Activated CD4-positive, alpha-beta T cell treated with anti-CD3 and anti-CD28 coated beads, Interleukin-2, amount 10 ng/mL, durations not matched to agents 24 days and 14 days (primary cell): ENCODE measurements at regions not wholly inside any gene's neighbourhood (a gene's known extent, or its start where the extent isn't known, plus 50 kb on each side); places are given as distances from the start of the nearest gene placed in this dataset.

Experiments used
- DNase-seq: peaks from one replicate; pipeline ENCODE4 v3.0.0; 2022
- H3K27ac Mint-ChIP-seq: one replicate; pipeline ENCODE4 v1.8.0; 2022; ENCODE audit warnings: mild to moderate bottlenecking, mixed read lengths
- H3K27me3 Mint-ChIP-seq: one replicate; pipeline ENCODE4 v1.8.0; 2022; ENCODE audit warnings: mixed read lengths
- H3K36me3 Mint-ChIP-seq: one replicate; pipeline ENCODE4 v1.8.0; 2022; ENCODE audit warnings: low read depth, mild to moderate bottlenecking, mixed read lengths
- H3K4me1 Mint-ChIP-seq: one replicate; pipeline ENCODE4 v1.8.0; 2021; ENCODE audit warnings: mixed read lengths
- H3K4me3 Mint-ChIP-seq: one replicate; pipeline ENCODE4 v1.8.0; 2022; ENCODE audit warnings: mild to moderate bottlenecking, moderate library complexity, mixed read lengths
- H3K9me3 Mint-ChIP-seq: one replicate; pipeline ENCODE4 v1.8.0; 2021; ENCODE audit warnings: mixed read lengths
- intact Hi-C: fragments of 100-400 bp; cut with micrococcal nuclease; formaldehyde crosslinking; loops from one replicate; pipeline ENCODE4 v1.15.1; 2023

- Mint-ChIP-seq H3K36me3 (no peaks in the 10 kb centered on the region), H3K9me3 (peaks cover 11% of the 10 kb centered on the region)
Observed at GRCh38 chr13:89294115-89294867, 1623.1 kb downstream of the SLITRK5 start.

DNA sequence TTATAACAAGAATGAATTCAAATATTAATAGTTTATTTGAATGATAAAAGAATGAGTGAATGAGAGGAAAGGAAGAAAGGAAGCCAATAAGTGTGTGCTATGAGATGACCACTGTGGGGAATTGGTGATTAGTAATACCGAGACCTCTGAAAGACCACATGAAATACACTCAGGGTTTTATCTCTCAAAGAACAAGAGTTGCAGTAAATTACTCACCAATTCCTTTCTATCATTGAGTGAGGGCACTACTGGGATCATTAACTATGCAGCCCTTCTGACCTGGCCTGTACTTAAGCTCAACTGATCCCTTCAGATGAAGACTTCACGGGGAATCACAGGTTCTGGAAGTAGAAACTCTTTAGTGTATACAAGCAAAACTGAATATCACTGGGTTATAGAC is 1636.1 kb downstream of the SLITRK5 start:
- no peaks in the 10 kb centered on the region for H3K9me3 Mint-ChIP-seq
- no peak overlapping the region for H3K27ac Mint-ChIP-seq
- DNase-seq: no peak
- H3K4me3 Mint-ChIP-seq: no peak overlapping the region
- intact Hi-C loops: no loop called here
- H3K36me3 Mint-ChIP-seq: no peaks in the 10 kb centered on the region
- no peaks in the 10 kb centered on the region for H3K4me1 Mint-ChIP-seq
- no peaks in the 10 kb centered on the region for H3K27me3 Mint-ChIP-seq

More at GRCh38 chr13:89294115-89294867, 1623.1 kb downstream of the SLITRK5 start:
- Mint-ChIP-seq H3K4me3 (no peak overlapping the region), H3K27ac (no peak overlapping the region), H3K4me1 (no peaks in the 10 kb centered on the region), H3K27me3 (no peaks in the 10 kb centered on the region)
- no peak for DNase-seq
- intact Hi-C loops: no loop called here

DNA sequence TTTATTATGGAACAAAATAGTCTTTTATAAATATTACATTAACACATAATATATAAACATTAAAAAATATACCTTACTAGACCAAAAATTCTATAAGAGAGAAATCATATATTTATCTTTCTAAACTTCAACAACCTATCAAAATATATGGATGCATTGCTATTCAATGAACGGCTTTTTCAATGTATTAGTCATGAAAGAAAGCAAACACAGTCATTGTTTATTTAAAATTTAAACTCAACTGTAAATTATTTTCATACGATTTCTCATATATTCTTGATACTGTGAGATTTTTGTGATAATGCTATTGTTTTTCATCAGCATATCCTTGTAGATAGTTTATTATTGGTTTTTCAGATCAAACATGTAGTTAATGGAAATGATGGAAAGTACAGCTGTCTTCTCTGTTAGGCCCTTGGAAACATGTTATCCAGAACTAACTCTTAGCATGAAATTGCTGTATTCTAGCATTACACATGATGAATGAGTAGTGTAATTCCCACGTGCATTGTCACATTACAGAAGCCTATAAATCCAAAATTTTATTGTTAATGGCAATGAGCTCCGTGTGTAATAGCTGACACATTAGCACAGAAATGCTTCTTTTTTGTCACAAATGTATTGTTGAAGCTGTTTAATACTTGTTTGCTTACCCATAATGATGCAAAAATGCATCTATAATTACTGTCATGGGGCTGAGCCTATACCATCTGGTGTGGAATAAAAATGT is 1639.9 kb downstream of the SLITRK5 start:
- intact Hi-C loops: no loop called here
- H3K36me3 Mint-ChIP-seq: no peaks in the 10 kb centered on the region
- no peak overlapping the region for H3K27ac Mint-ChIP-seq
- H3K9me3 Mint-ChIP-seq: no peaks in the 10 kb centered on the region
- H3K4me3 Mint-ChIP-seq: no peak overlapping the region
- H3K27me3 Mint-ChIP-seq: no peaks in the 10 kb centered on the region
- DNase-seq: no peak
- no peaks in the 10 kb centered on the region for H3K4me1 Mint-ChIP-seq

DNA sequence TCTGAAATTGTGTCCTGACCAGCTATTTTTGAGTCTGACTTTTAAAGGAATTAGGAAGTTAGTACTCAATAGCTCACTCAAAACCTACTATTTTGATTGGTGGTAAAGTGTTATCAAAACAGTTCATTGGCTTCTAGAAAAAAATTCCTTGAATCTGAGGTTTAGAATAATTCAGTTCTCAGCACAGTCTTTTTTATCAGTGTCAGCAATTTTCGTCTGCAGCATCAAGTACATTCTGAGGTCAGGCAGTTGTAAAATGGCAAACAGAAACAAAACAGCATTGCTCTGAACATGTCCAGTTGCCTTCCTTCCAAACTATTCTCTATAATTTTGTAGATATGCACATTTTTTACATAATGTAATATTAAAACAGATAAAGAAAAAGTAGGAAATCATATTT is 1644.1 kb downstream of the SLITRK5 start:
- Mint-ChIP-seq H3K27ac (no peak overlapping the region), H3K36me3 (no peaks in the 10 kb centered on the region), H3K4me1 (no peaks in the 10 kb centered on the region), H3K27me3 (no peaks in the 10 kb centered on the region), H3K4me3 (no peak overlapping the region), H3K9me3 (peaks cover 3% of the 10 kb centered on the region)
- intact Hi-C loops: no loop called here
- no peak for DNase-seq

DNA sequence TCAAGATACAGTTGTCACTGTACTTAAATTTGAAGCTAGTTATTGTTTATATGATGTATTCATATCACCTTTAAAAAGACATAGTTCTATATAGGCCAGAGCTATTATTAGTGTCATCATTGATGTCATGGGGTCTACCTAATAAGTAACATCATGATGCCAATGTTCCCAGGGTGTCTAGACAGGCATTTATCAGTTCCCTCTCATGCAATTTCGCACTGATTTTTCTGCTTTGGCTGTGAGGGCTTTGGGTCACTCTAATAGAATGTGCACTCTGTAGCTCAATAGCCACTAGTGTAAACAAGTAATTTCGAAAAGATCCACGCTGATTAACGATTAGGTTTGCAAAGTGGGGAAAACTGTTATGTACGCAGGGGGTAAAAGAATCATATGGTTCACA is 1651.3 kb downstream of the SLITRK5 start:
- DNase-seq: no peak
- no peak overlapping the region for H3K27ac Mint-ChIP-seq
- intact Hi-C loops: no loop called here
- H3K27me3 Mint-ChIP-seq: no peaks in the 10 kb centered on the region
- H3K9me3 Mint-ChIP-seq: no peaks in the 10 kb centered on the region
- no peaks in the 10 kb centered on the region for H3K36me3 Mint-ChIP-seq
- H3K4me1 Mint-ChIP-seq: no peaks in the 10 kb centered on the region
- H3K4me3 Mint-ChIP-seq: no peak overlapping the region

DNA sequence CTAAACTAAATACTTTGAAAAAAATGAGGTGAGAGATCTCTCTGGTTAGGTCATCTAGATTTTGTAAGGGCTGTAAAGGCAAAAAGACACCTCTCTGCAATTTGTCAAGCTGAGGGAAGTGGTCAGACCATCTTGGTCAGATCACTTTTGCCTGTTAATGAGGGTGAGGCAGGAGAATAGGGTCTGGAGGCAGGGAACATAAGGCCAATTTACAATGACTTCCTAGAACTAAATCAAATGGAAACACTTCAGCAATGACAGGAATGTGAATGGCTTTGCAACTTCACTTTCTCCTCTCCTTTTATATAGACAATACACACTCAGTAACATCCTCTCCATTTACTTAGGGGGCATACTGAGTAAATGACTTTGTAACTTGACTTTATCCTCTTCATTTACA is 1653.4 kb downstream of the SLITRK5 start:
- DNase-seq: no peak
- Mint-ChIP-seq H3K36me3 (no peaks in the 10 kb centered on the region), H3K27ac (no peak overlapping the region), H3K4me3 (no peak overlapping the region), H3K9me3 (no peaks in the 10 kb centered on the region), H3K4me1 (no peaks in the 10 kb centered on the region), H3K27me3 (no peaks in the 10 kb centered on the region)
- intact Hi-C loops: no loop called here

GRCh38 chr13:89343165-89343564 is 1672.0 kb downstream of the SLITRK5 start:
- Mint-ChIP-seq H3K9me3 (no peaks in the 10 kb centered on the region), H3K36me3 (no peaks in the 10 kb centered on the region), H3K4me3 (no peak overlapping the region), H3K27ac (no peak overlapping the region), H3K4me1 (no peaks in the 10 kb centered on the region), H3K27me3 (no peaks in the 10 kb centered on the region)
- intact Hi-C loops: no loop called here
- no peak for DNase-seq

- no peak for DNase-seq
- Mint-ChIP-seq H3K9me3 (no peaks in the 10 kb centered on the region), H3K4me1 (no peaks in the 10 kb centered on the region), H3K27ac (no peak overlapping the region), H3K27me3 (no peaks in the 10 kb centered on the region), H3K36me3 (no peaks in the 10 kb centered on the region), H3K4me3 (no peak overlapping the region)
- intact Hi-C loops: no loop called here
Observed at GRCh38 chr13:89352384-89352783, 1681.2 kb downstream of the SLITRK5 start.

DNA sequence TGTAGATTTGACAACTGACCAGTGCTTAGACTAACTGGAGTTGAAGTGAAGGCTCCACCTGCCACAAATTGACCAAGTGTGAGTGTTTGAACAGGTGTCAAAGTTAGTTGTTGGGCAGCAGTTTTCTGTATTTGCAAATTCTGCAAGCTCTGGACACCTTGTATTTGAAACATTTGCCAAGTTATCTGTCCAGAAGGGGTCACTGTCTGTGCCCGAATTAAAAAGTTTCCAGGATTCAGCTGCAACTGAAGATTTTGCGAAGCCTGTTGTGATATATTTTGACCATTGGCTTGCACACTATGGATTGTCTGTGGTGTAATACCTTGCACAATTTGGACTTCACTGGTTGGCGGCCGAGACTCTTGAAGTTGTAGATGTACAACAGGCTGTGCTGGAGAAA is 1690.7 kb downstream of the SLITRK5 start:
- DNase-seq: no peak
- H3K4me3 Mint-ChIP-seq: no peak overlapping the region
- H3K36me3 Mint-ChIP-seq: no peaks in the 10 kb centered on the region
- no peaks in the 10 kb centered on the region for H3K27me3 Mint-ChIP-seq
- no peak overlapping the region for H3K27ac Mint-ChIP-seq
- intact Hi-C loops: no loop called here
- H3K9me3 Mint-ChIP-seq: peaks cover 7% of the 10 kb centered on the region
- H3K4me1 Mint-ChIP-seq: no peaks in the 10 kb centered on the region

DNA sequence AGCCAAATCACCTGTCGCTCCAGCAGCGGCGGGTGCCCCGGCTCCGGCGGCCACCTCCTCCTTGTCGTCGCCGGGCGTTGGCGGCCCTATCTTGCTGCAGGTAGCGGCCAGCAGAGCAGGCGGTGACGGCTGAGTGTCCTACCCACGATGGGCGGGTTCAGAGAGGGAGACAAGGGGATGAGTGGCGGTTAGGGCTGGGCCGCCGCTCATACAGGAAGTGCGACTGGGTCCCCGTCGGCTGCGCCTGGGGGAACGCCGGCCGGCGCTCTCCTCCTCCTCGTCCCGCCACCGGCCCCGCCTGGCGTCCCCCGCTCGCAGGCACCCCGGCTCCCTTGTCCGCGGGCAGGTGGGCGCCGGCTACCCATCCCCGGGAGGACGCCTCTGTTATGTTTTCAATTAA is 1692.0 kb downstream of the SLITRK5 start:
- H3K9me3 Mint-ChIP-seq: peaks cover 9% of the 10 kb centered on the region

GRCh38 chr13:89372193-89372592 is 1701.0 kb downstream of the SLITRK5 start:
- intact Hi-C loops: no loop called here
- no peak overlapping the region for H3K27ac Mint-ChIP-seq
- H3K4me1 Mint-ChIP-seq: no peaks in the 10 kb centered on the region
- no peaks in the 10 kb centered on the region for H3K36me3 Mint-ChIP-seq
- H3K9me3 Mint-ChIP-seq: peaks cover 4% of the 10 kb centered on the region
- DNase-seq: no peak
- no peaks in the 10 kb centered on the region for H3K27me3 Mint-ChIP-seq
- H3K4me3 Mint-ChIP-seq: no peak overlapping the region

More for the DNA sequence above, 1692.0 kb downstream of the SLITRK5 start:
- H3K4me3 Mint-ChIP-seq: no peak overlapping the region
- DNase-seq: no peak
- H3K27me3 Mint-ChIP-seq: no peaks in the 10 kb centered on the region
- no peaks in the 10 kb centered on the region for H3K4me1 Mint-ChIP-seq
- no peaks in the 10 kb centered on the region for H3K36me3 Mint-ChIP-seq
- intact Hi-C loops: no loop called here
- H3K27ac Mint-ChIP-seq: no peak overlapping the region

DNA sequence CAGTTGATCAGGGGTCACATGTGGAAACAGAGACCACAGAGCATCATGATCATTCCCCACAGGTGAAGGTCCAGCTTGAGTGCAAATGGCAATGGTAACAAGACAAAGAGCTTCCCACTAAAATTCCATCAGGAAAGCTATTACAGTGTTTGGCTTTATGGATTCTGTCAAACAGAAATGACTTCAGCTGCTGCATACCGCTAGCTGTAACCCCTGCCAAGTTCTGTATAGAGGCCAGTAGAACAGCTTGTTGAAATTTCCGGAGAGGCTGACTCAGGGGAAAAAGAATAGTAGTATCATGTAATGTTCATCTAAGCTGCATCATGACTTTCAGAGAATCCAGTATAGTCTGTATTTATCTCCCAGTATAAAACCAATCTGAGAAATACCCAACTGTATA is 1704.7 kb downstream of the SLITRK5 start:
- Mint-ChIP-seq H3K4me3 (no peak overlapping the region), H3K36me3 (no peaks in the 10 kb centered on the region), H3K9me3 (peaks cover 4% of the 10 kb centered on the region), H3K27me3 (no peaks in the 10 kb centered on the region), H3K4me1 (peaks cover 1% of the 10 kb centered on the region), H3K27ac (no peak overlapping the region)
- intact Hi-C loops: no loop called here
- DNase-seq: no peak

DNA sequence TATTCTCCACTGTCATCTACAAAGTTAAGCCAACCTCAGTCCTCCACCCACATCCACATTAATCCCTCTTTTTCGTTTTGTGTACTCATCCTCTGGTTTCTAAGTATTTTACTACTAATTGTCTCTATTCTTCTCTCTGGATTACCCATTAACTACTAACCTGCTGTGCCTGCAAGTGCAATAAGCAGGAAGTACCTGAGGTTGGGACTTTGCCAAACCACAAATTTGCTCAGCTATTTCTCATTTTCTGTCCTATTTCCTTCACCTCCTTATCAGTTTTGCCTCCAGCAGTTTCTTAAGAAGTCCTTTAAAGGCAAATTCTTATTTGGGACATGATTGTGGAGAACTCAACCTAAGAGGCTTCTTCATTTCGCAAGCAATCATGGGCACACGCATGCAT is 1708.9 kb downstream of the SLITRK5 start:
- Mint-ChIP-seq H3K9me3 (no peaks in the 10 kb centered on the region), H3K36me3 (no peaks in the 10 kb centered on the region), H3K27ac (no peak overlapping the region), H3K4me1 (peaks cover 1% of the 10 kb centered on the region), H3K27me3 (no peaks in the 10 kb centered on the region), H3K4me3 (no peak overlapping the region)
- intact Hi-C loops: no loop called here
- DNase-seq: no peak

DNA sequence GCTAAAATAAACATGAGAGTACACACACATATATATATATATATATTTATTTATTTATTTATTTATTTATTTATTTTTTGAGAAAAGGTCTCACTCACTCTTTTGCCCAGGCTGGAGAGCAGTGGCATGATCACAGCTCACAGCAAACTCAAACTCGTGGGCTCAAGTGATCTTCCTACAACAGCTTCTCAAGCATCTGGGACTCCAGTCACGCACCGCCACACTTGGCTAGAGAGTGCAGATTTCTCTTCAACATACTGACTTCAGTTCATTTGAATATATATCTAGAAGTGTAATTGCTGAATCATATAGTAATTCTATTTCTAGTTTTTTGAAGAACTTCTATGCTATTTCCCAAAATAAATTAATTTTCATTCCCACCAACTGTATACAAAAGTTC is 1711.8 kb downstream of the SLITRK5 start:
- intact Hi-C loops: no loop called here
- DNase-seq: no peak
- H3K4me1 Mint-ChIP-seq: peaks cover 1% of the 10 kb centered on the region
- H3K27me3 Mint-ChIP-seq: no peaks in the 10 kb centered on the region
- H3K27ac Mint-ChIP-seq: no peak overlapping the region
- no peaks in the 10 kb centered on the region for H3K36me3 Mint-ChIP-seq
- H3K9me3 Mint-ChIP-seq: peaks cover 1% of the 10 kb centered on the region
- H3K4me3 Mint-ChIP-seq: no peak overlapping the region
